NB4 (cell line): ENCODE measurements at regions not wholly inside any gene's neighbourhood (a gene's known extent, or its start where the extent isn't known, plus 50 kb on each side); places are given as distances from the start of the nearest gene placed in this dataset.
"Not testable (repeated sequence)": the region's sequence is repeated elsewhere in the genome, so short reads cannot be mapped to it uniquely, and the experiment has no call there.

Source experiments
- POLR2A ChIP-seq: IDR thresholded peaks from 2 replicates; pipeline ENCODE4 v1.6.1; 2011; ENCODE audit warnings: mild to moderate bottlenecking; ENCODE audit not compliant: insufficient read length; ENCODE audit errors: extremely low read depth
- TF ChIP-seq, protein P1 (sequence below): IDR thresholded peaks from one replicate; pipeline ENCODE4 v1.5.1; 2012; ENCODE audit warnings: low read depth, low read length

GRCh38 chr2:82005889-82006288, 1701.3 kb upstream of the LRRTM1 start:
- TF ChIP-seq, protein P1, sequence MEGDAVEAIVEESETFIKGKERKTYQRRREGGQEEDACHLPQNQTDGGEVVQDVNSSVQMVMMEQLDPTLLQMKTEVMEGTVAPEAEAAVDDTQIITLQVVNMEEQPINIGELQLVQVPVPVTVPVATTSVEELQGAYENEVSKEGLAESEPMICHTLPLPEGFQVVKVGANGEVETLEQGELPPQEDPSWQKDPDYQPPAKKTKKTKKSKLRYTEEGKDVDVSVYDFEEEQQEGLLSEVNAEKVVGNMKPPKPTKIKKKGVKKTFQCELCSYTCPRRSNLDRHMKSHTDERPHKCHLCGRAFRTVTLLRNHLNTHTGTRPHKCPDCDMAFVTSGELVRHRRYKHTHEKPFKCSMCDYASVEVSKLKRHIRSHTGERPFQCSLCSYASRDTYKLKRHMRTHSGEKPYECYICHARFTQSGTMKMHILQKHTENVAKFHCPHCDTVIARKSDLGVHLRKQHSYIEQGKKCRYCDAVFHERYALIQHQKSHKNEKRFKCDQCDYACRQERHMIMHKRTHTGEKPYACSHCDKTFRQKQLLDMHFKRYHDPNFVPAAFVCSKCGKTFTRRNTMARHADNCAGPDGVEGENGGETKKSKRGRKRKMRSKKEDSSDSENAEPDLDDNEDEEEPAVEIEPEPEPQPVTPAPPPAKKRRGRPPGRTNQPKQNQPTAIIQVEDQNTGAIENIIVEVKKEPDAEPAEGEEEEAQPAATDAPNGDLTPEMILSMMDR: not testable (repeated sequence)
- not testable (repeated sequence) for TF ChIP-seq POLR2A
